ENCODE measurements at regions not wholly inside any gene's neighbourhood (a gene's known extent, or its start where the extent isn't known, plus 50 kb on each side); places are given as distances from the start of the nearest gene placed in this dataset.
"Not testable (repeated sequence)": the region's sequence is repeated elsewhere in the genome, so short reads cannot be mapped to it uniquely, and the experiment has no call there.

- H3K4me3 ChIP-seq (ENCODE audit: low read length), result no peak overlapping the region
- no peaks in the 10 kb centered on the region for H3K9me3 ChIP-seq (ENCODE audit: low read length)
- H3K27ac ChIP-seq (ENCODE audit: low read depth, low read length), result no peak overlapping the region
- POLR2A ChIA-PET, result no interaction called here
- Mint-ChIP-seq H3K4me1 (peaks cover 0 to 3% (median 0%) of the 10 kb centered on the region in 3 donors), H3K4me3 (no peak overlapping the region), H3K9me3 (peaks cover 0 to 3% (median 0%) of the 10 kb centered on the region in 5 donors), H3K27me3 (peaks cover 0 to 2% of the 10 kb centered on the region in 2 donors), H3K36me3 (peaks cover 41 to 66% (median 44%) of the 10 kb centered on the region in 3 donors), H3K27ac (no peak overlapping the region)
- CTCF ChIA-PET, result no interaction called here
- no peaks in the 10 kb centered on the region for H3K36me3 ChIP-seq (ENCODE audit: insufficient read depth, low read length)
- no peaks in the 10 kb centered on the region for H3K27me3 ChIP-seq (ENCODE audit: insufficient read depth, low read length, poor library complexity, severe bottlenecking)
- DNase-seq, result no peak
- no peaks in the 10 kb centered on the region for H3K4me1 ChIP-seq (ENCODE audit: insufficient read depth, low read length)
These were observed 214.6 kb upstream of the POU5F2 start for GRCh38 chr5:93956006-93956405.

- no peak for DNase-seq
- no peaks in the 10 kb centered on the region for H3K27me3 ChIP-seq (ENCODE audit: insufficient read depth, low read length, poor library complexity, severe bottlenecking)
- H3K9me3 ChIP-seq (ENCODE audit: low read length), result no peaks in the 10 kb centered on the region
- no peaks in the 10 kb centered on the region for H3K36me3 ChIP-seq (ENCODE audit: insufficient read depth, low read length)
- Mint-ChIP-seq H3K4me1 (no peaks in the 10 kb centered on the region), H3K36me3 (peaks cover 45 to 64% (median 47%) of the 10 kb centered on the region in 3 donors), H3K4me3 (no peak overlapping the region), H3K9me3 (peaks cover 0 to 3% (median 1%) of the 10 kb centered on the region in 5 donors), H3K27me3 (no peaks in the 10 kb centered on the region), H3K27ac (no peak overlapping the region)
- POLR2A ChIA-PET, result no interaction called here
- H3K4me3 ChIP-seq (ENCODE audit: low read length), result no peak overlapping the region
- no peaks in the 10 kb centered on the region for H3K4me1 ChIP-seq (ENCODE audit: insufficient read depth, low read length)
- CTCF ChIA-PET, result no interaction called here
- no peak overlapping the region for H3K27ac ChIP-seq (ENCODE audit: low read depth, low read length)
These were observed 213.1 kb upstream of the POU5F2 start for GRCh38 chr5:93954421-93955069.

DNA sequence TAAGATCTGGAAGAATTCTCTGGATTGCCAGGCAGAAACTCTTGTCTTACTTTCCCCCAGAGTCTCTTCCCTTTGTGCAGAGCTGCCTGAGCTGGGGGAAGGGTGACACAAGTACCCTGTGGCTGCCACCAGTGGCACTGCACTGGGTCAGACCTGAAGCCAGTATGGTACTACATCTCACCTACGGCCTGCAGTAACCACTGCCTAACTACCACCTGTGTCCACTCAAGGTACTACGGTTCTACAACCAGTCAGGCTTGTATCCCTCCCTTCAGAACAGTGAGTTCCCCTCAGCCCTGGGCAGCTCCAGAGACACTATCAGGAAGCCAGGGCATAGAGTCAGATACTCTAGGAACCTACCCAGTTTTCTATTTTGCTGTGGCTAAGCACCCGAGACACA is 212.0 kb upstream of the POU5F2 start:
- H3K27me3 ChIP-seq (ENCODE audit: insufficient read depth, low read length, poor library complexity, severe bottlenecking), result no peaks in the 10 kb centered on the region
- CTCF ChIA-PET, result no interaction called here

DNA sequence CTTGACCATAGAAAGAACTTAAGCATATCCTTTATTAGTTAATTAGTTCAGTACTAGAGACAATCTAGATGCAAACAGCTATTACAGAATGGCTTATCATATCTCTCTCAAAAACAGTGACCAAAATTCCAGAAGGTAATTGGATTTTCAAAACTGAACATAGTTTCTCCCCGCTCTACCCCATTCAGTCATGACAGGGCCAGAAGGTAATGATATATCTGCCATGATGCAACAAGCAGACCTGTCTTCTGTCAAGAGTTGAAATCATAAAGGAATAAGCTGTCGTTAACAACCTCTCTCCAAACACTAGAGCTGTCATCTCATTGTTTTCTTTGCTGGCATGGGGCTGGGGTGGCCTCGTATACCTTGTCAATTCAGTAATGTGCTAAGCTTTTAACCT is 200.5 kb upstream of the POU5F2 start:
- POLR2A ChIA-PET, result no interaction called here

More for the DNA sequence above, 212.0 kb upstream of the POU5F2 start:
- DNase-seq, result no peak
- no peaks in the 10 kb centered on the region for H3K36me3 ChIP-seq (ENCODE audit: insufficient read depth, low read length)
- POLR2A ChIA-PET, result no interaction called here
- Mint-ChIP-seq H3K9me3 (peaks cover 0 to 5% (median 2%) of the 10 kb centered on the region in 5 donors), H3K36me3 (peaks cover 46 to 62% (median 49%) of the 10 kb centered on the region in 3 donors), H3K27ac (no peak overlapping the region), H3K4me1 (no peaks in the 10 kb centered on the region), H3K4me3 (no peak overlapping the region), H3K27me3 (no peaks in the 10 kb centered on the region)
- H3K27ac ChIP-seq (ENCODE audit: low read depth, low read length), result no peak overlapping the region
- H3K4me1 ChIP-seq (ENCODE audit: insufficient read depth, low read length), result no peaks in the 10 kb centered on the region
- H3K9me3 ChIP-seq (ENCODE audit: low read length), result no peaks in the 10 kb centered on the region
- H3K4me3 ChIP-seq (ENCODE audit: low read length), result no peak overlapping the region

GRCh38 chr5:93933269-93933668 is 191.9 kb upstream of the POU5F2 start:
- H3K36me3 Mint-ChIP-seq, result peaks cover 17 to 29% (median 24%) of the 10 kb centered on the region in 3 donors
- POLR2A ChIA-PET, H3K27ac Mint-ChIP-seq: not testable (repeated sequence)

More for the DNA sequence above, 200.5 kb upstream of the POU5F2 start:
- Mint-ChIP-seq H3K36me3 (peaks cover 0 to 6% (median 4%) of the 10 kb centered on the region in 3 donors), H3K9me3 (no peaks in the 10 kb centered on the region), H3K27me3 (no peaks in the 10 kb centered on the region), H3K27ac (no peak overlapping the region), H3K4me1 (peaks cover 15 to 23% (median 15%) of the 10 kb centered on the region in 3 donors), H3K4me3 (no peak overlapping the region)
- peaks cover 6% of the 10 kb centered on the region for H3K4me1 ChIP-seq (ENCODE audit: insufficient read depth, low read length)
- no peak overlapping the region for H3K4me3 ChIP-seq (ENCODE audit: low read length)
- CTCF ChIA-PET, result interaction anchor here (0.6 kb wide), 1 partner anchor 1780 kb away, joined by 3 read pairs; no protein-coding TSS in a partner anchor
- no peaks in the 10 kb centered on the region for H3K9me3 ChIP-seq (ENCODE audit: low read length)
- no peak for DNase-seq
- no peak overlapping the region for H3K27ac ChIP-seq (ENCODE audit: low read depth, low read length)
- no peaks in the 10 kb centered on the region for H3K27me3 ChIP-seq (ENCODE audit: insufficient read depth, low read length, poor library complexity, severe bottlenecking)
- no peaks in the 10 kb centered on the region for H3K36me3 ChIP-seq (ENCODE audit: insufficient read depth, low read length)

DNA sequence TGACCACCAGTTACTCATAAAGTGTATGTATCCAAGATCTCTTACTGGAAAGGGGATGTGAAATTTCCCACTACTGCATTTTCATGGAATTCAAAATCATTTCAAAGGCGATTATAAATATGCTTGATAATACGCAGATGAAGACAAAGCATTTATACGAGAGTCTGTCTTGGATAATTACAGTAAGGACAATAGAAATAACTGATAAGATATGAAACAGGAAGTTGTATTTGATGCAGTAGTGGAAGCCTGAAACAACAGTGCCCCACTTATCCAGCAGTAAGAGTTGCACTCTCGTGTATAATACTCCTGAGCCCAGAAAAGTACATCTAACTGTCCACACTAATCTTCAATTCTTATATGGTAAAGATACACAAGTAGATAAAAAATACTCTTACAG is 188.7 kb upstream of the POU5F2 start:
- Histone ChIP-seq H3K4me1 (ENCODE audit: insufficient read depth, low read length) (no peaks in the 10 kb centered on the region), H3K27me3 (ENCODE audit: insufficient read depth, low read length, poor library complexity, severe bottlenecking) (no peaks in the 10 kb centered on the region), H3K9me3 (ENCODE audit: low read length) (no peaks in the 10 kb centered on the region), H3K4me3 (ENCODE audit: low read length) (no peak overlapping the region), H3K27ac (ENCODE audit: low read depth, low read length) (no peak overlapping the region), H3K36me3 (ENCODE audit: insufficient read depth, low read length) (no peaks in the 10 kb centered on the region)
- no peak overlapping the region for H3K27ac Mint-ChIP-seq
- no peak overlapping the region for H3K4me3 Mint-ChIP-seq
- H3K27me3 Mint-ChIP-seq, result no peaks in the 10 kb centered on the region
- POLR2A ChIA-PET, result no interaction called here
- DNase-seq, result no peak
- peaks cover 0 to 7% (median 5%) of the 10 kb centered on the region in 3 donors for H3K4me1 Mint-ChIP-seq
- H3K9me3 Mint-ChIP-seq, result peaks cover 0 to 8% (median 1%) of the 10 kb centered on the region in 5 donors
- peaks cover 17 to 22% (median 18%) of the 10 kb centered on the region in 3 donors for H3K36me3 Mint-ChIP-seq
- CTCF ChIA-PET, result no interaction called here

More at GRCh38 chr5:93933269-93933668, 191.9 kb upstream of the POU5F2 start:
- H3K9me3 ChIP-seq (ENCODE audit: low read length); H3K4me1 Mint-ChIP-seq; H3K4me1 ChIP-seq (ENCODE audit: insufficient read depth, low read length); H3K27me3 Mint-ChIP-seq; H3K27me3 ChIP-seq (ENCODE audit: insufficient read depth, low read length, poor library complexity, severe bottlenecking); H3K27ac ChIP-seq (ENCODE audit: low read depth, low read length); H3K36me3 ChIP-seq (ENCODE audit: insufficient read depth, low read length); H3K4me3 Mint-ChIP-seq; DNase-seq; H3K9me3 Mint-ChIP-seq; CTCF ChIA-PET; H3K4me3 ChIP-seq (ENCODE audit: low read length): not testable (repeated sequence)

GRCh38 chr5:93929131-93929530 is 187.7 kb upstream of the POU5F2 start:
- no peaks in the 10 kb centered on the region for H3K9me3 ChIP-seq (ENCODE audit: low read length)
- CTCF ChIA-PET, result no interaction called here
- no peak overlapping the region for H3K4me3 ChIP-seq (ENCODE audit: low read length)
- Mint-ChIP-seq H3K27ac (no peak overlapping the region), H3K4me1 (peaks cover 0 to 7% (median 5%) of the 10 kb centered on the region in 3 donors), H3K4me3 (no peak overlapping the region), H3K36me3 (peaks cover 10 to 14% (median 12%) of the 10 kb centered on the region in 3 donors), H3K27me3 (no peaks in the 10 kb centered on the region), H3K9me3 (peaks cover 0 to 3% (median 1%) of the 10 kb centered on the region in 5 donors)
- H3K27me3 ChIP-seq (ENCODE audit: insufficient read depth, low read length, poor library complexity, severe bottlenecking), result no peaks in the 10 kb centered on the region
- POLR2A ChIA-PET, result no interaction called here
- no peak overlapping the region for H3K27ac ChIP-seq (ENCODE audit: low read depth, low read length)
- no peaks in the 10 kb centered on the region for H3K4me1 ChIP-seq (ENCODE audit: insufficient read depth, low read length)
- DNase-seq, result no peak
- no peaks in the 10 kb centered on the region for H3K36me3 ChIP-seq (ENCODE audit: insufficient read depth, low read length)

GRCh38 chr5:93926831-93927620 is 185.6 kb upstream of the POU5F2 start:
- CTCF ChIA-PET, result no interaction called here
- DNase-seq, result no peak
- Histone ChIP-seq H3K27me3 (ENCODE audit: insufficient read depth, low read length, poor library complexity, severe bottlenecking) (no peaks in the 10 kb centered on the region), H3K4me1 (ENCODE audit: insufficient read depth, low read length) (no peaks in the 10 kb centered on the region), H3K36me3 (ENCODE audit: insufficient read depth, low read length) (no peaks in the 10 kb centered on the region), H3K9me3 (ENCODE audit: low read length) (no peaks in the 10 kb centered on the region), H3K27ac (ENCODE audit: low read depth, low read length) (no peak overlapping the region), H3K4me3 (ENCODE audit: low read length) (no peak overlapping the region)
- H3K27ac Mint-ChIP-seq, result peak overlapping the region in 1 of 8 donors; percentile 21
- peaks cover 0 to 5% (median 4%) of the 10 kb centered on the region in 3 donors for H3K36me3 Mint-ChIP-seq
- H3K27me3 Mint-ChIP-seq, result no peaks in the 10 kb centered on the region
- peaks cover 0 to 6% (median 5%) of the 10 kb centered on the region in 3 donors for H3K4me1 Mint-ChIP-seq
- no peak overlapping the region for H3K4me3 Mint-ChIP-seq
- no peaks in the 10 kb centered on the region for H3K9me3 Mint-ChIP-seq
- POLR2A ChIA-PET, result no interaction called here

Measured in CD8-positive, alpha-beta memory T cell (primary cell).